ENCODE measurements at regions not wholly inside any gene's neighbourhood (a gene's known extent, or its start where the extent isn't known, plus 50 kb on each side); places are given as distances from the start of the nearest gene placed in this dataset.
A peak's percentile ranks its signal among the peaks of the same experiment; 100 is the strongest.

GRCh38 chr10:55242544-55242943 is 441.5 kb upstream of the PCDH15 start:
- no peak overlapping the region for H2BK15ac ChIP-seq (ENCODE audit: low read depth, poor library complexity, severe bottlenecking)
- 94% methylated on average over 2 of the region's 6 CpGs for WGBS
- H3K4me1 ChIP-seq (ENCODE audit: control insufficient read depth, insufficient read depth, low read depth, low read length), result no peaks in the 10 kb centered on the region
- no peaks in the 10 kb centered on the region for H3K9me3 ChIP-seq (ENCODE audit: control insufficient read depth, low read length)
- H4K8ac ChIP-seq (ENCODE audit: low read length), result no peak overlapping the region
- no peak overlapping the region for H3K23ac ChIP-seq (ENCODE audit: low read length in 2 of 2)
- H2BK12ac ChIP-seq (ENCODE audit: low read length in 2 of 2), result no peak overlapping the region
- no peaks in the 10 kb centered on the region for H3K27me3 ChIP-seq (ENCODE audit: control insufficient read depth in 1 of 2, insufficient read depth in 1 of 2, low read length in 2 of 2)
- H3K4me2 ChIP-seq (ENCODE audit: low read length, poor library complexity, severe bottlenecking), result no peak overlapping the region
- H2BK120ac ChIP-seq (ENCODE audit: low read depth, low read length), result no peak overlapping the region
- H3K9ac ChIP-seq (ENCODE audit: low read length), result no peak overlapping the region
- H2BK5ac ChIP-seq (ENCODE audit: low read depth, low read length, poor library complexity, severe bottlenecking), result no peak overlapping the region
- H2AFZ ChIP-seq (ENCODE audit: low read depth, low read length), result no peak overlapping the region
- H3K18ac ChIP-seq (ENCODE audit: low read depth in 1 of 2, low read length in 2 of 2), result no peak overlapping the region
- no peak overlapping the region for H3K4ac ChIP-seq (ENCODE audit: low read depth in 1 of 2, low read length in 2 of 2)
- no peak overlapping the region for H3K27ac ChIP-seq (ENCODE audit: low read length, poor library complexity, severe bottlenecking)
- no peak overlapping the region for H3K14ac ChIP-seq (ENCODE audit: low read length in 2 of 2)
- no peak for DNase-seq
- no peaks in the 10 kb centered on the region for H3K36me3 ChIP-seq (ENCODE audit: control insufficient read depth in 1 of 2, insufficient read depth in 2 of 2, low read depth in 1 of 2, low read length in 2 of 2)
- H3K4me3 ChIP-seq (ENCODE audit: insufficient read depth in 1 of 2, low read depth in 1 of 2, low read length in 2 of 2), result no peak overlapping the region
- no peak overlapping the region for H2AK5ac ChIP-seq (ENCODE audit: low read length, severe bottlenecking)
- no peak overlapping the region for H4K91ac ChIP-seq (ENCODE audit: low read length)
- no peaks in the 10 kb centered on the region for H3K79me1 ChIP-seq (replicated peaks; ENCODE audit: low read length, poor library complexity, severe bottlenecking)

- no peak overlapping the region for H2BK15ac ChIP-seq (ENCODE audit: low read depth, poor library complexity, severe bottlenecking)
- H3K27ac ChIP-seq (ENCODE audit: low read length, poor library complexity, severe bottlenecking), result no peak overlapping the region
- H2BK5ac ChIP-seq (ENCODE audit: low read depth, low read length, poor library complexity, severe bottlenecking), result no peak overlapping the region
These were observed 436.4 kb upstream of the PCDH15 start for GRCh38 chr10:55237462-55237861.

GRCh38 chr10:55233505-55233904 is 432.5 kb upstream of the PCDH15 start:
- peak overlapping the region; percentile 76 for H3K9ac ChIP-seq (ENCODE audit: low read length)
- no peak overlapping the region for H2AK5ac ChIP-seq (ENCODE audit: low read length, severe bottlenecking)
- H3K9me3 ChIP-seq (ENCODE audit: control insufficient read depth, low read length), result no peaks in the 10 kb centered on the region
- no peak overlapping the region for H4K8ac ChIP-seq (ENCODE audit: low read length)
- no peaks in the 10 kb centered on the region for H3K36me3 ChIP-seq (ENCODE audit: control insufficient read depth in 1 of 2, insufficient read depth in 2 of 2, low read depth in 1 of 2, low read length in 2 of 2)
- no peaks in the 10 kb centered on the region for H3K27me3 ChIP-seq (ENCODE audit: control insufficient read depth in 1 of 2, insufficient read depth in 1 of 2, low read length in 2 of 2)
- H3K4me1 ChIP-seq (ENCODE audit: control insufficient read depth, insufficient read depth, low read depth, low read length), result no peaks in the 10 kb centered on the region
- no peaks in the 10 kb centered on the region for H3K79me1 ChIP-seq (replicated peaks; ENCODE audit: low read length, poor library complexity, severe bottlenecking)
- H3K4me3 ChIP-seq (ENCODE audit: insufficient read depth in 1 of 2, low read depth in 1 of 2, low read length in 2 of 2), result peak overlapping the region in 1 of 2 experiments; percentile 70
- H3K4me2 ChIP-seq (ENCODE audit: low read length, poor library complexity, severe bottlenecking), result no peak overlapping the region
- no peak overlapping the region for H3K27ac ChIP-seq (ENCODE audit: low read length, poor library complexity, severe bottlenecking)
- no peak overlapping the region for H4K91ac ChIP-seq (ENCODE audit: low read length)
- no peak overlapping the region for H3K18ac ChIP-seq (ENCODE audit: low read depth in 1 of 2, low read length in 2 of 2)
- no peak overlapping the region for H3K23ac ChIP-seq (ENCODE audit: low read length in 2 of 2)
- no peak overlapping the region for H2AFZ ChIP-seq (ENCODE audit: low read depth, low read length)
- DNase-seq, result no peak
- no peak overlapping the region for H2BK120ac ChIP-seq (ENCODE audit: low read depth, low read length)
- H3K4ac ChIP-seq (ENCODE audit: low read depth in 1 of 2, low read length in 2 of 2), result no peak overlapping the region
- no peak overlapping the region for H2BK12ac ChIP-seq (ENCODE audit: low read length in 2 of 2)
- H3K14ac ChIP-seq (ENCODE audit: low read length in 2 of 2), result no peak overlapping the region
- H2BK15ac ChIP-seq (ENCODE audit: low read depth, poor library complexity, severe bottlenecking), result no peak overlapping the region
- H2BK5ac ChIP-seq (ENCODE audit: low read depth, low read length, poor library complexity, severe bottlenecking), result no peak overlapping the region

More at GRCh38 chr10:55237462-55237861, 436.4 kb upstream of the PCDH15 start:
- Histone ChIP-seq H3K36me3 (ENCODE audit: control insufficient read depth in 1 of 2, insufficient read depth in 2 of 2, low read depth in 1 of 2, low read length in 2 of 2) (no peaks in the 10 kb centered on the region), H3K9ac (ENCODE audit: low read length) (no peak overlapping the region), H3K4me1 (ENCODE audit: control insufficient read depth, insufficient read depth, low read depth, low read length) (no peaks in the 10 kb centered on the region), H3K23ac (ENCODE audit: low read length in 2 of 2) (no peak overlapping the region), H3K4me3 (ENCODE audit: insufficient read depth in 1 of 2, low read depth in 1 of 2, low read length in 2 of 2) (no peak overlapping the region), H3K27me3 (ENCODE audit: control insufficient read depth in 1 of 2, insufficient read depth in 1 of 2, low read length in 2 of 2) (no peaks in the 10 kb centered on the region), H4K91ac (ENCODE audit: low read length) (no peak overlapping the region), H2AK5ac (ENCODE audit: low read length, severe bottlenecking) (no peak overlapping the region), H3K18ac (ENCODE audit: low read depth in 1 of 2, low read length in 2 of 2) (no peak overlapping the region), H3K79me1 (replicated peaks; ENCODE audit: low read length, poor library complexity, severe bottlenecking) (no peaks in the 10 kb centered on the region), H3K4me2 (ENCODE audit: low read length, poor library complexity, severe bottlenecking) (no peak overlapping the region), H2BK120ac (ENCODE audit: low read depth, low read length) (no peak overlapping the region), H2AFZ (ENCODE audit: low read depth, low read length) (no peak overlapping the region), H4K8ac (ENCODE audit: low read length) (no peak overlapping the region), H3K4ac (ENCODE audit: low read depth in 1 of 2, low read length in 2 of 2) (no peak overlapping the region), H2BK12ac (ENCODE audit: low read length in 2 of 2) (no peak overlapping the region), H3K9me3 (ENCODE audit: control insufficient read depth, low read length) (no peaks in the 10 kb centered on the region), H3K14ac (ENCODE audit: low read length in 2 of 2) (no peak overlapping the region)
- no peak for DNase-seq

- Histone ChIP-seq H3K4me3 (ENCODE audit: insufficient read depth in 1 of 2, low read depth in 1 of 2, low read length in 2 of 2) (peak overlapping the region in 1 of 2 experiments; percentile 70), H2BK120ac (ENCODE audit: low read depth, low read length) (no peak overlapping the region), H3K4ac (ENCODE audit: low read depth in 1 of 2, low read length in 2 of 2) (no peak overlapping the region), H3K36me3 (ENCODE audit: control insufficient read depth in 1 of 2, insufficient read depth in 2 of 2, low read depth in 1 of 2, low read length in 2 of 2) (no peaks in the 10 kb centered on the region), H3K4me1 (ENCODE audit: control insufficient read depth, insufficient read depth, low read depth, low read length) (no peaks in the 10 kb centered on the region), H3K9ac (ENCODE audit: low read length) (peak overlapping the region; percentile 76), H3K79me1 (replicated peaks; ENCODE audit: low read length, poor library complexity, severe bottlenecking) (no peaks in the 10 kb centered on the region), H3K4me2 (ENCODE audit: low read length, poor library complexity, severe bottlenecking) (no peak overlapping the region), H3K9me3 (ENCODE audit: control insufficient read depth, low read length) (no peaks in the 10 kb centered on the region), H3K18ac (ENCODE audit: low read depth in 1 of 2, low read length in 2 of 2) (no peak overlapping the region), H3K14ac (ENCODE audit: low read length in 2 of 2) (no peak overlapping the region), H2BK12ac (ENCODE audit: low read length in 2 of 2) (no peak overlapping the region), H3K27me3 (ENCODE audit: control insufficient read depth in 1 of 2, insufficient read depth in 1 of 2, low read length in 2 of 2) (no peaks in the 10 kb centered on the region), H2BK5ac (ENCODE audit: low read depth, low read length, poor library complexity, severe bottlenecking) (no peak overlapping the region), H2BK15ac (ENCODE audit: low read depth, poor library complexity, severe bottlenecking) (no peak overlapping the region), H2AK5ac (ENCODE audit: low read length, severe bottlenecking) (no peak overlapping the region), H3K23ac (ENCODE audit: low read length in 2 of 2) (no peak overlapping the region), H4K8ac (ENCODE audit: low read length) (no peak overlapping the region), H2AFZ (ENCODE audit: low read depth, low read length) (no peak overlapping the region), H3K27ac (ENCODE audit: low read length, poor library complexity, severe bottlenecking) (no peak overlapping the region), H4K91ac (ENCODE audit: low read length) (no peak overlapping the region)
- WGBS, result 57% methylated on average over 1 of the region's 3 CpGs
- DNase-seq, result no peak
These were observed 432.1 kb upstream of the PCDH15 start for GRCh38 chr10:55233090-55233489.
